Body of pancreas (tissue), 4 donors: ENCODE measurements at regions not wholly inside any gene's neighbourhood (a gene's known extent, or its start where the extent isn't known, plus 50 kb on each side); places are given as distances from the start of the nearest gene placed in this dataset.

Experiments used
- ATAC-seq: fragments of 150-250 bp; one replicate; pipeline ENCODE4 v1.9.1; 2016
- DNase-seq, 4 donors: peaks; one replicate each; pipeline ENCODE4 v3.0.0-alpha.2; 2019
- H3K27ac ChIP-seq, 4 donors: fragments of 200-600 bp; sonication (generic); 1 replicate in 3 of 4; 2 replicates in 1 of 4; pipeline versions ENCODE4 v1.5.1 to v1.6.1; 2016 to 2019; ENCODE audit warnings: mild to moderate bottlenecking in 1 of 4, mixed read lengths in 1 of 4, moderate library complexity in 1 of 4
- H3K27me3 ChIP-seq, 2 donors: fragments of 200-600 bp; sonication (generic); one replicate each; pipeline ENCODE4 v1.6.0; 2016; ENCODE audit warnings: mild to moderate bottlenecking in 1 of 2
- H3K36me3 ChIP-seq, 2 donors: fragments of 200-600 bp; sonication (generic); replicated peaks in 1 of 2; 2 replicates each; pipeline ENCODE4 v1.5.1; 2016; ENCODE audit warnings: low read depth in 2 of 2; ENCODE audit not compliant: insufficient read depth in 1 of 2
- H3K4me1 ChIP-seq: fragments of 200-600 bp; sonication (generic); one replicate; pipeline ENCODE4 v1.6.0; 2016
- H3K4me3 ChIP-seq, 2 donors: fragments of 200-600 bp; sonication (generic); 1 replicate in 1 of 2; 2 replicates in 1 of 2; pipeline ENCODE4 v1.5.1; 2016 to 2019
- H3K9me3 ChIP-seq, 3 donors: fragments of 200-600 bp; sonication (generic); 1 replicate in 2 of 3; 2 replicates in 1 of 3; pipeline ENCODE4 v1.5.1; 2016
- CTCF ChIP-seq, 7 experiments: fragments of 450-650 bp in 4 of 7; fragments of 200-600 bp in 3 of 7; sonication (generic) in 3 of 7; IDR thresholded peaks; one replicate each; pipeline ENCODE4 v1.5.1; 2016 to 2019; ENCODE audit warnings: antibody characterized with exemption in 7 of 7
- POLR2A ChIP-seq, 3 donors: fragments of 450-650 bp; IDR thresholded peaks; one replicate each; pipeline ENCODE4 v1.6.1; 2016; ENCODE audit warnings: antibody characterized with exemption in 3 of 3, mild to moderate bottlenecking in 2 of 3
- WGBS, 2 donors: methylation state at CpG; one replicate each; pipeline ENCODE4 v1.1.5; 2017; 5-methylcytosine and 5-hydroxymethylcytosine counted together
- intact Hi-C: fragments of 100-400 bp; cut with DNase I; formaldehyde crosslinking; loops from one replicate; pipeline ENCODE4 v1.15.1; 2023

GRCh38 chr5:8870959-8871355 is 674.9 kb downstream of the SEMA5A start:
- ATAC-seq: no peak

GRCh38 chr5:8871446-8871845 is 674.4 kb downstream of the SEMA5A start:
- H3K4me3 ChIP-seq: no peak overlapping the region
- no peaks in the 10 kb centered on the region for H3K27me3 ChIP-seq
- no peak for DNase-seq
- H3K36me3 ChIP-seq: no peaks in the 10 kb centered on the region
- H3K9me3 ChIP-seq: no peaks in the 10 kb centered on the region
- 55 to 60% methylated on average over 2 of the region's 2 CpGs for WGBS, 2 donors
- ATAC-seq: no peak
- no peak for TF ChIP-seq POLR2A (IDR thresholded peaks at IDR 0.05)
- no peak for TF ChIP-seq CTCF (IDR thresholded peaks at IDR 0.05)
- H3K27ac ChIP-seq: no peak overlapping the region
- no peaks in the 10 kb centered on the region for H3K4me1 ChIP-seq
- intact Hi-C loops: no loop called here

More at GRCh38 chr5:8870959-8871355, 674.9 kb downstream of the SEMA5A start:
- no peaks in the 10 kb centered on the region for H3K27me3 ChIP-seq
- no peaks in the 10 kb centered on the region for H3K4me1 ChIP-seq
- DNase-seq: no peak
- H3K9me3 ChIP-seq: no peaks in the 10 kb centered on the region
- no peaks in the 10 kb centered on the region for H3K36me3 ChIP-seq
- H3K27ac ChIP-seq: no peak overlapping the region
- 50 to 58% methylated on average over 7 of the region's 7 CpGs for WGBS, 2 donors
- TF ChIP-seq CTCF (IDR thresholded peaks at IDR 0.05): no peak
- no peak overlapping the region for H3K4me3 ChIP-seq
- intact Hi-C loops: no loop called here

GRCh38 chr5:8875722-8876121 is 670.2 kb downstream of the SEMA5A start:
- no peaks in the 10 kb centered on the region for H3K27me3 ChIP-seq
- H3K9me3 ChIP-seq: no peaks in the 10 kb centered on the region
- no peaks in the 10 kb centered on the region for H3K36me3 ChIP-seq
- no peak overlapping the region for H3K4me3 ChIP-seq
- H3K4me1 ChIP-seq: no peaks in the 10 kb centered on the region
- DNase-seq (no peak), ATAC-seq (no peak)
- H3K27ac ChIP-seq: no peak overlapping the region
- 41 to 48% methylated on average over 2 of the region's 2 CpGs for WGBS, 2 donors
- intact Hi-C loops: no loop called here
- TF ChIP-seq CTCF (IDR thresholded peaks at IDR 0.05) (no peak), POLR2A (IDR thresholded peaks at IDR 0.05) (no peak)

GRCh38 chr5:8879248-8879647 is 666.6 kb downstream of the SEMA5A start:
- H3K9me3 ChIP-seq: no peaks in the 10 kb centered on the region
- TF ChIP-seq POLR2A (IDR thresholded peaks at IDR 0.05): no peak
- no peak for TF ChIP-seq CTCF (IDR thresholded peaks at IDR 0.05)
- DNase-seq (no peak), ATAC-seq (no peak)
- WGBS, 2 donors: 90 to 94% methylated on average over 3 of the region's 3 CpGs
- H3K36me3 ChIP-seq: no peaks in the 10 kb centered on the region
- H3K4me3 ChIP-seq: no peak overlapping the region
- H3K4me1 ChIP-seq: no peaks in the 10 kb centered on the region
- intact Hi-C loops: no loop called here
- no peaks in the 10 kb centered on the region for H3K27me3 ChIP-seq
- H3K27ac ChIP-seq: no peak overlapping the region

GRCh38 chr5:8884029-8884428 is 661.8 kb downstream of the SEMA5A start:
- Histone ChIP-seq H3K4me3 (no peak overlapping the region), H3K36me3 (no peaks in the 10 kb centered on the region), H3K27ac (no peak overlapping the region), H3K27me3 (no peaks in the 10 kb centered on the region), H3K4me1 (no peaks in the 10 kb centered on the region), H3K9me3 (peaks cover 0 to 2% (median 0%) of the 10 kb centered on the region in 3 donors)
- TF ChIP-seq CTCF (IDR thresholded peaks at IDR 0.05) (no peak), POLR2A (IDR thresholded peaks at IDR 0.05) (no peak)
- intact Hi-C loops: no loop called here
- WGBS, 2 donors: 40 to 59% methylated on average over 2 of the region's 2 CpGs
- ATAC-seq (no peak), DNase-seq (no peak)
